A549 (cell line): ENCODE measurements at regions not wholly inside any gene's neighbourhood (a gene's known extent, or its start where the extent isn't known, plus 50 kb on each side); places are given as distances from the start of the nearest gene placed in this dataset.

Source experiments
- ATAC-seq, 2 experiments: fragments of 200-7000 bp in 1 of 2; fragments of >200 bp in 1 of 2; cut with Nextera tagmentation in 1 of 2; cut with Tn5 transposase in 1 of 2; 3 replicates each; pipeline versions ENCODE4 v1.8.0 to v1.9.1; 2018 to 2020; ENCODE audit warnings: mild to moderate bottlenecking in 1 of 2, moderate library complexity in 1 of 2
- CTCF ChIA-PET: fragments of 300-600 bp; sonication (Branson Sonifier 250); formaldehyde crosslinking; extraction: SDS; loops from one replicate; lab custom pipeline; 2021; ENCODE audit warnings: antibody characterized with exemption, inconsistent platforms; lab: Yijun Ruan, JAX
- POLR2A ChIA-PET: fragments of 350-600 bp; formaldehyde crosslinking; extraction: SDS; loops from one replicate; lab custom pipeline; 2021; ENCODE audit warnings: antibody characterized with exemption, inconsistent platforms; lab: Yijun Ruan, JAX
- DNase-seq, 2 experiments: peaks; one replicate each; pipeline versions ENCODE4 v3.0.0 to v3.0.0-alpha.2; 2011 to 2016; ENCODE audit warnings: low read depth in 1 of 2, low spot score in 1 of 2
- FAIRE-seq: peaks from 2 replicates; lab custom pipeline; 2011; peaks lifted over from hg19 to GRCh38; lab: Jason Lieb, UNC
- H3K27ac ChIP-seq, 2 experiments: fragments of >200 bp; sonication (Bioruptor Twin); formaldehyde crosslinking; 3 replicates each; pipeline ENCODE4 v1.5.1; 2016 to 2017
- H3K4me1 ChIP-seq: fragments of >200 bp; sonication (Bioruptor Twin); formaldehyde crosslinking; 3 replicates; pipeline ENCODE4 v1.6.1; 2016
- H3K4me2 ChIP-seq: fragments of >200 bp; sonication (Bioruptor Twin); formaldehyde crosslinking; 3 replicates; pipeline ENCODE4 v1.6.1; 2016
- H3K4me3 ChIP-seq: fragments of >200 bp; sonication (Bioruptor Twin); formaldehyde crosslinking; 3 replicates; pipeline ENCODE4 v1.5.1; 2016
- H3K9me3 ChIP-seq: fragments of >200 bp; sonication (Bioruptor Twin); formaldehyde crosslinking; 3 replicates; pipeline ENCODE4 v1.6.1; 2016
- CEBPB ChIP-seq, 2 experiments: fragments of >200 bp in 1 of 2; sonication (Bioruptor Twin) in 1 of 2; formaldehyde crosslinking in 1 of 2; IDR thresholded peaks; 2 replicates each; pipeline ENCODE4 v1.6.1; 2012 to 2016
- CHD4 ChIP-seq: fragments of 200-600 bp; sonication (generic); IDR thresholded peaks from 2 replicates; pipeline ENCODE4 v1.6.1; 2016; ENCODE audit warnings: antibody characterized with exemption, mild to moderate bottlenecking, borderline replicate concordance
- EHF ChIP-seq: fragments of 250-450 bp; sonication (Bioruptor Pico); IDR thresholded peaks from 2 replicates; pipeline ENCODE4 v1.5.0; 2020; ENCODE audit warnings: mild to moderate bottlenecking
- EP300 ChIP-seq, 2 experiments: fragments of >200 bp; sonication (Bioruptor Twin); formaldehyde crosslinking; IDR thresholded peaks; 2 replicates in 1 of 2; 3 replicates in 1 of 2; pipeline ENCODE4 v1.6.1; 2016 to 2017
- ESRRA ChIP-seq: fragments of 150-350 bp; IDR thresholded peaks from 2 replicates; pipeline ENCODE4 v1.6.1; 2014; ENCODE audit warnings: mild to moderate bottlenecking, low read length, borderline replicate concordance
- FOSB ChIP-seq: fragments of 250-450 bp; sonication (Bioruptor Pico); IDR thresholded peaks from 2 replicates; pipeline ENCODE4 v1.5.0; 2020; ENCODE audit warnings: mild to moderate bottlenecking, moderate library complexity
- FOSL2 ChIP-seq, 2 experiments: fragments of 450-650 bp in 1 of 2; fragments of >200 bp in 1 of 2; sonication (Bioruptor Twin) in 1 of 2; formaldehyde crosslinking; IDR thresholded peaks; 2 replicates each; pipeline versions ENCODE4 v1.5.0 to v1.6.1; 2016 to 2020; ENCODE audit warnings: mild to moderate bottlenecking in 1 of 2, moderate library complexity in 1 of 2
- FOXS1 ChIP-seq: fragments of 250-450 bp; sonication (Bioruptor Pico); IDR thresholded peaks from 2 replicates; pipeline ENCODE4 v1.5.0; 2020; ENCODE audit warnings: mild to moderate bottlenecking, moderate library complexity
- GATA3 ChIP-seq: IDR thresholded peaks from 2 replicates; pipeline ENCODE4 v1.6.1; 2012; ENCODE audit warnings: borderline replicate concordance
- HES2 ChIP-seq: fragments of >200 bp; sonication (Bioruptor Twin); formaldehyde crosslinking; IDR thresholded peaks from 2 replicates; pipeline ENCODE4 v1.6.1; 2016
- HEYL ChIP-seq: fragments of 250-450 bp; sonication (Bioruptor Pico); IDR thresholded peaks from 2 replicates; pipeline ENCODE4 v1.8.0; 2021; ENCODE audit warnings: mild to moderate bottlenecking, moderate library complexity
- HOXB13 ChIP-seq: fragments of 250-450 bp; sonication (Bioruptor Pico); IDR thresholded peaks from 2 replicates; pipeline ENCODE4 v1.5.0; 2020; ENCODE audit warnings: low read depth, mild to moderate bottlenecking, moderate library complexity
- JUN ChIP-seq, 2 experiments: fragments of >200 bp; sonication (Bioruptor Twin); formaldehyde crosslinking; IDR thresholded peaks; 2 replicates in 1 of 2; 3 replicates in 1 of 2; pipeline ENCODE4 v1.6.1; 2016 to 2017
- JUNB ChIP-seq: fragments of >200 bp; sonication (Bioruptor Twin); formaldehyde crosslinking; IDR thresholded peaks from 2 replicates; pipeline ENCODE4 v1.6.1; 2016
- KDM1A ChIP-seq: fragments of 200-600 bp; sonication (generic); IDR thresholded peaks from 2 replicates; pipeline ENCODE4 v1.6.1; 2016; ENCODE audit warnings: low read depth, mild to moderate bottlenecking
- MAZ ChIP-seq: fragments of 150-350 bp; IDR thresholded peaks from 2 replicates; pipeline ENCODE4 v1.6.1; 2014; ENCODE audit warnings: antibody characterized with exemption, low read depth, low read length, borderline replicate concordance
- NFE2L2 ChIP-seq: fragments of 150-350 bp; conservative IDR thresholded peaks from 2 replicates; pipeline ENCODE4 v1.6.1; 2014; ENCODE audit warnings: low read length
- PHF8 ChIP-seq: fragments of 200-600 bp; sonication (generic); IDR thresholded peaks from 2 replicates; pipeline ENCODE4 v1.6.1; 2016; ENCODE audit warnings: low read depth, mild to moderate bottlenecking, antibody characterized with exemption, moderate library complexity, borderline replicate concordance
- POLR2A ChIP-seq: IDR thresholded peaks from 2 replicates; pipeline ENCODE4 v1.6.1; 2012; ENCODE audit warnings: mild to moderate bottlenecking, low read length
- POLR2AphosphoS2 ChIP-seq: conservative IDR thresholded peaks from 2 replicates; pipeline ENCODE4 v1.6.1; 2012; ENCODE audit warnings: low read length, improper control_type of control experiment, inconsistent platforms
- RAD21 ChIP-seq, 2 experiments: fragments of >200 bp in 1 of 2; sonication (Bioruptor Twin) in 1 of 2; formaldehyde crosslinking in 1 of 2; IDR thresholded peaks in 1 of 2; conservative IDR thresholded peaks in 1 of 2; 2 replicates in 1 of 2; 3 replicates in 1 of 2; pipeline ENCODE4 v1.6.1; 2012 to 2018; ENCODE audit warnings: inconsistent platforms in 1 of 2
- RCOR1 ChIP-seq: fragments of 150-350 bp; IDR thresholded peaks from 2 replicates; pipeline ENCODE4 v1.6.1; 2014; ENCODE audit warnings: antibody characterized with exemption, low read length, low read depth
- RNF2 ChIP-seq: fragments of 200-600 bp; sonication (generic); IDR thresholded peaks from 2 replicates; pipeline ENCODE4 v1.6.1; 2016; ENCODE audit warnings: low read depth, mild to moderate bottlenecking, antibody characterized with exemption, moderate library complexity, borderline replicate concordance
- SREBF2 ChIP-seq: fragments of 450-650 bp; IDR thresholded peaks from 2 replicates; pipeline ENCODE4 v1.6.1; 2014; ENCODE audit warnings: mild to moderate bottlenecking, moderate library complexity
- TFCP2L1 ChIP-seq: fragments of 250-450 bp; sonication (Bioruptor Pico); IDR thresholded peaks from 2 replicates; pipeline ENCODE4 v1.5.0; 2021; ENCODE audit warnings: mild to moderate bottlenecking
- TP53 ChIP-seq: fragments of 250-450 bp; sonication (Bioruptor Pico); IDR thresholded peaks from 2 replicates; pipeline ENCODE4 v1.5.0; 2021; ENCODE audit warnings: mild to moderate bottlenecking, moderate library complexity
- ZSCAN20 ChIP-seq: fragments of 250-450 bp; sonication (Bioruptor Pico); IDR thresholded peaks from 2 replicates; pipeline ENCODE4 v1.8.0; 2022; ENCODE audit warnings: mild to moderate bottlenecking, moderate library complexity
- WGBS: methylation state at CpG from one replicate; pipeline ENCODE4 v1.1.6; 2017; ENCODE audit errors: missing lambda C conversion rate; 5-methylcytosine and 5-hydroxymethylcytosine counted together
- TF ChIP-seq, protein P1 (sequence below): fragments of >200 bp; sonication (Bioruptor Twin); formaldehyde crosslinking; IDR thresholded peaks from 3 replicates; pipeline ENCODE4 v1.6.1; 2016
- TF ChIP-seq, protein P2 (sequence below): IDR thresholded peaks from 2 replicates; pipeline ENCODE4 v1.6.1; 2012; ENCODE audit warnings: low read depth, borderline replicate concordance

DNA sequence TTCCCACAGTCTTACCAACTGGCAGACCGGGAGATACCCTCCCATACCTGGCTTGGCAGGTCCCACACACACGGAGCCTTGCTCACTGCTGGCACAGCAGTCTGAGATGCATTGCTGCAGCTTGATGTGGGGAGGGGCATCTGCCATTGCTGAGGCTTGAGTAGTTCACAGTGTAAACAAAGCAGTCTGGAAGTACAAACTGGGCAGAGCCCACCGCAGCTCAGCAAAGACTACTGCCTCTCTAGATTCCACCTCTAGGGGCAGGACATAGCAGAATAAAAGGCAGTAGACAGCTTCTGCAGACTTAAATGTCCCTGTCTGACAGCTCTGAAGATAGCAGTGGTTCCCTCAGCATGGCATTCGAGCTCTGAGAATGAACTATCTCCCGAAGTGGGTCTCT lies 69.6 kb upstream of the RELN start:
- ATAC-seq (no peak), DNase-seq (no peak), FAIRE-seq (no peak)
- WGBS: 13% methylated on average over 5 of the region's 5 CpGs
- POLR2A ChIA-PET: interaction anchor here (0.6 kb wide), 1 partner anchor 292 kb away, joined by 4 read pairs; no protein-coding TSS in a partner anchor
- Histone ChIP-seq H3K4me1 (no peaks in the 10 kb centered on the region), H3K27ac (no peak overlapping the region), H3K9me3 (no peaks in the 10 kb centered on the region), H3K4me3 (no peak overlapping the region), H3K4me2 (no peak overlapping the region)
- CTCF ChIA-PET: interaction anchor here (1.3 kb wide), 1 partner anchor 13 kb away, joined by 3 read pairs; no protein-coding TSS in a partner anchor
- TF ChIP-seq RCOR1 (no peak), HES2 (no peak), POLR2AphosphoS2 (no peak), NFE2L2 (no peak), KDM1A (no peak), HOXB13 (CRISPR knock-in tag) (no peak), POLR2A (no peak), RAD21 (conservative IDR thresholded peaks at IDR 0.05 in 1 of 2, IDR thresholded peaks at IDR 0.05 in 1 of 2) (no peak), SREBF2 (no peak), MAZ (no peak), PHF8 (no peak), TFCP2L1 (CRISPR knock-in tag) (no peak), JUN (IDR thresholded peaks at IDR 0.05) (no peak), ZSCAN20 (CRISPR knock-in tag) (no peak)

GRCh38 chr7:104054362-104054761 lies 64.9 kb upstream of the RELN start:
- TF ChIP-seq HES2: no peak
- TF ChIP-seq SREBF2: no peak
- TF ChIP-seq HOXB13 (CRISPR knock-in tag): no peak
- TF ChIP-seq JUNB: no peak
- no peak for TF ChIP-seq FOSL2 (IDR thresholded peaks at IDR 0.05)
- no peak for TF ChIP-seq FOSL2 (CRISPR knock-in tag; IDR thresholded peaks at IDR 0.05)
- no peak for TF ChIP-seq TP53 (CRISPR knock-in tag)
- TF ChIP-seq FOSB: no peak
- no peak for TF ChIP-seq EHF
- no peak for TF ChIP-seq RNF2
- TF ChIP-seq ESRRA: no peak
- no peak for TF ChIP-seq JUN (IDR thresholded peaks at IDR 0.05)
- no peak for TF ChIP-seq ZSCAN20 (CRISPR knock-in tag)
- TF ChIP-seq CEBPB (IDR thresholded peaks at IDR 0.05): no peak
- no peak for TF ChIP-seq GATA3
- CTCF ChIA-PET: no interaction called here
- no peak for FAIRE-seq
- Histone ChIP-seq H3K4me3 (no peak overlapping the region), H3K4me2 (no peak overlapping the region), H3K4me1 (no peaks in the 10 kb centered on the region), H3K9me3 (no peaks in the 10 kb centered on the region), H3K27ac (no peak overlapping the region)
- 6% methylated on average over 1 of the region's 1 CpG for WGBS
- POLR2A ChIA-PET: no interaction called here
- DNase-seq: no peak
- ATAC-seq: no peak

- H3K27ac ChIP-seq: no peak overlapping the region
- WGBS: 6% methylated on average over 3 of the region's 3 CpGs
- FAIRE-seq (no peak), DNase-seq (no peak), ATAC-seq (no peak)
- H3K4me2 ChIP-seq: no peak overlapping the region
- H3K9me3 ChIP-seq: no peaks in the 10 kb centered on the region
- ChIA-PET POLR2A (no interaction called here), CTCF (no interaction called here)
- no peak overlapping the region for H3K4me3 ChIP-seq
- H3K4me1 ChIP-seq: no peaks in the 10 kb centered on the region
- TF ChIP-seq, protein P1, sequence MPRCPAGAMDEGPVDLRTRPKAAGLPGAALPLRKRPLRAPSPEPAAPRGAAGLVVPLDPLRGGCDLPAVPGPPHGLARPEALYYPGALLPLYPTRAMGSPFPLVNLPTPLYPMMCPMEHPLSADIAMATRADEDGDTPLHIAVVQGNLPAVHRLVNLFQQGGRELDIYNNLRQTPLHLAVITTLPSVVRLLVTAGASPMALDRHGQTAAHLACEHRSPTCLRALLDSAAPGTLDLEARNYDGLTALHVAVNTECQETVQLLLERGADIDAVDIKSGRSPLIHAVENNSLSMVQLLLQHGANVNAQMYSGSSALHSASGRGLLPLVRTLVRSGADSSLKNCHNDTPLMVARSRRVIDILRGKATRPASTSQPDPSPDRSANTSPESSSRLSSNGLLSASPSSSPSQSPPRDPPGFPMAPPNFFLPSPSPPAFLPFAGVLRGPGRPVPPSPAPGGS: no peak
- no peak for TF ChIP-seq POLR2AphosphoS2
- TF ChIP-seq JUNB: no peak
- TF ChIP-seq, protein P2, sequence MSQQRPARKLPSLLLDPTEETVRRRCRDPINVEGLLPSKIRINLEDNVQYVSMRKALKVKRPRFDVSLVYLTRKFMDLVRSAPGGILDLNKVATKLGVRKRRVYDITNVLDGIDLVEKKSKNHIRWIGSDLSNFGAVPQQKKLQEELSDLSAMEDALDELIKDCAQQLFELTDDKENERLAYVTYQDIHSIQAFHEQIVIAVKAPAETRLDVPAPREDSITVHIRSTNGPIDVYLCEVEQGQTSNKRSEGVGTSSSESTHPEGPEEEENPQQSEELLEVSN: no peak
- TF ChIP-seq HOXB13 (CRISPR knock-in tag): no peak
- no peak for TF ChIP-seq GATA3
- TF ChIP-seq FOXS1 (CRISPR knock-in tag): no peak
- no peak for TF ChIP-seq TP53 (CRISPR knock-in tag)
- no peak for TF ChIP-seq RCOR1
- no peak for TF ChIP-seq CHD4
- no peak for TF ChIP-seq EP300 (IDR thresholded peaks at IDR 0.05)
- TF ChIP-seq KDM1A: no peak
- no peak for TF ChIP-seq NFE2L2
- TF ChIP-seq HEYL (CRISPR knock-in tag): no peak
These were observed 63.5 kb upstream of the RELN start for GRCh38 chr7:104052979-104053378.
